MM.1S (cell line): ENCODE measurements at regions not wholly inside any gene's neighbourhood (a gene's known extent, or its start where the extent isn't known, plus 50 kb on each side); places are given as distances from the start of the nearest gene placed in this dataset.

Experiments
- DNase-seq: peaks from one replicate; pipeline ENCODE4 v3.0.0-alpha.2; 2015
- H2AFZ ChIP-seq: fragments of 300-600 bp; sonication (generic); 2 replicates; pipeline ENCODE4 v1.6.0; 2016; ENCODE audit warnings: antibody characterized with exemption, low read length
- H3F3A ChIP-seq: fragments of 300-600 bp; sonication (generic); 2 replicates; pipeline ENCODE4 v1.6.1; 2016; ENCODE audit warnings: mild to moderate bottlenecking, antibody characterized with exemption, low read length, moderate library complexity, mixed read lengths; ENCODE audit not compliant: insufficient read depth
- H3K27ac ChIP-seq: fragments of 300-600 bp; sonication (generic); 2 replicates; pipeline ENCODE4 v1.5.1; 2016; ENCODE audit warnings: mild to moderate bottlenecking, low read length
- H3K27me3 ChIP-seq: fragments of 300-600 bp; sonication (generic); replicated peaks from 2 replicates; pipeline ENCODE4 v1.6.0; 2016; ENCODE audit warnings: low read length; ENCODE audit not compliant: insufficient read depth
- H3K36me3 ChIP-seq: fragments of 300-600 bp; sonication (generic); replicated peaks from 2 replicates; pipeline ENCODE4 v1.6.1; 2016; ENCODE audit warnings: mild to moderate bottlenecking, low read length, mixed read lengths; ENCODE audit not compliant: insufficient read depth
- H3K4me1 ChIP-seq: fragments of 300-600 bp; sonication (generic); 2 replicates; pipeline ENCODE4 v1.6.1; 2016; ENCODE audit warnings: low read length, mixed read lengths
- H3K4me2 ChIP-seq: fragments of 300-600 bp; sonication (generic); 2 replicates; pipeline ENCODE4 v1.6.0; 2016; ENCODE audit warnings: low read depth, low read length
- H3K4me3 ChIP-seq: fragments of 300-600 bp; sonication (generic); 2 replicates; pipeline ENCODE4 v1.5.1; 2016; ENCODE audit warnings: low read length, mixed read lengths
- H3K79me2 ChIP-seq: fragments of 300-600 bp; sonication (generic); 2 replicates; pipeline ENCODE4 v1.6.1; 2016; ENCODE audit warnings: mixed run types, low read length, mixed read lengths
- H3K9ac ChIP-seq: fragments of 300-600 bp; sonication (generic); 2 replicates; pipeline ENCODE4 v1.6.1; 2016; ENCODE audit warnings: low read length, mixed read lengths
- H3K9me2 ChIP-seq: fragments of 300-600 bp; sonication (generic); replicated peaks from 2 replicates; pipeline ENCODE4 v1.6.1; 2016; ENCODE audit warnings: mild to moderate bottlenecking, low read length, mixed read lengths; ENCODE audit not compliant: insufficient read depth
- H3K9me3 ChIP-seq: fragments of 300-600 bp; sonication (generic); replicated peaks from 2 replicates; pipeline ENCODE4 v1.6.1; 2016; ENCODE audit warnings: mild to moderate bottlenecking, low read length, mixed read lengths; ENCODE audit not compliant: insufficient read depth
- H4K20me1 ChIP-seq: fragments of 300-600 bp; sonication (generic); 2 replicates; pipeline ENCODE4 v1.6.1; 2016; ENCODE audit warnings: mild to moderate bottlenecking, low read length, moderate library complexity, mixed read lengths; ENCODE audit not compliant: insufficient read depth
- CTCF ChIP-seq: fragments of 300-600 bp; sonication (generic); IDR thresholded peaks from 2 replicates; pipeline ENCODE4 v1.5.1; 2016; ENCODE audit warnings: antibody characterized with exemption, low read length, mixed read lengths
- EZH2 ChIP-seq: fragments of 300-600 bp; sonication (generic); optimal IDR thresholded peaks from 2 replicates; pipeline ENCODE3; 2017; ENCODE audit warnings: low read depth, mild to moderate bottlenecking, antibody characterized with exemption, low read length, mixed read lengths
- EZH2phosphoT487 ChIP-seq: fragments of 300-600 bp; sonication (generic); IDR thresholded peaks from 2 replicates; pipeline ENCODE4 v1.6.1; 2018; ENCODE audit warnings: antibody characterized with exemption, low read length

- H3K4me1 ChIP-seq, result no peaks in the 10 kb centered on the region
- no peak overlapping the region for H2AFZ ChIP-seq
- no peaks in the 10 kb centered on the region for H4K20me1 ChIP-seq
- H3K4me3 ChIP-seq, result no peak overlapping the region
- H3K27me3 ChIP-seq, result no peaks in the 10 kb centered on the region
- no peaks in the 10 kb centered on the region for H3K9me2 ChIP-seq
- no peaks in the 10 kb centered on the region for H3K36me3 ChIP-seq
- H3K9me3 ChIP-seq, result no peaks in the 10 kb centered on the region
- H3K27ac ChIP-seq, result no peak overlapping the region
- TF ChIP-seq EZH2phosphoT487 (no peak), CTCF (no peak), EZH2 (no peak)
- no peaks in the 10 kb centered on the region for H3K79me2 ChIP-seq
- H3K9ac ChIP-seq, result no peak overlapping the region
- no peaks in the 10 kb centered on the region for H3F3A ChIP-seq
- H3K4me2 ChIP-seq, result no peak overlapping the region
- no peak for DNase-seq
Observed at GRCh38 chr3:139287557-139287956, 56.3 kb upstream of the MRPS22 start.

DNA sequence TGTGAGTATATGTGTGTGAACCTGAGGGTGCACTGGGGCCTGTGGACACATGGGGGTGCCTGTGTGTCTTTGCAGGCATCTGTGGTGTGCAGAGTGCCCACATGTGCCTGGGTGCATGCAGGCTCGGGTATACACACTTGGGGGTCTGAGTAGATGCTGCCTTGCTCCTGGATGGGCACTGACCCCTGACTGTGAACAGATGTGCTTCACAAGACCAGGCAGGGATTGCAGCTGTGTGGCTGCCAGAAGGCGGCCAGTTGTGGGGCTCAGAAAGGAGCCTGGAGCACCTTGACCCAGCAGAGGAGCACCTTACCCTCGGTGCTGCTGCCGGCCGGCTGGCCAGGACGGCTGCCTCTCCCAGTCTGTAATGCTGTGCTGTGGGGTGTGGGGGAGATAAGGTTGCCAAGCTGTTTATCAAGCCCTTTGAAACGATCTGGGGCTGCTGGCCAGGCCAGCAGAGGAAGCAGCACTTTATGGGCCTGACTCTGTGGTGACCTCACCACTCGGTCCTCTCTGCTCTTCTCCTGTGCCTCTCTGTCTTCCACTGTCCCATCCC, 55.5 kb upstream of the MRPS22 start:
- H2AFZ ChIP-seq, result no peak overlapping the region
- H3F3A ChIP-seq, result no peaks in the 10 kb centered on the region
- DNase-seq, result no peak
- TF ChIP-seq CTCF, result no peak
- no peak for TF ChIP-seq EZH2
- TF ChIP-seq EZH2phosphoT487, result no peak
- no peaks in the 10 kb centered on the region for H3K79me2 ChIP-seq
- H3K9ac ChIP-seq, result no peak overlapping the region
- no peaks in the 10 kb centered on the region for H3K4me1 ChIP-seq
- H3K36me3 ChIP-seq, result no peaks in the 10 kb centered on the region
- H3K27ac ChIP-seq, result no peak overlapping the region
- H3K27me3 ChIP-seq, result no peaks in the 10 kb centered on the region
- H4K20me1 ChIP-seq, result no peaks in the 10 kb centered on the region
- H3K4me3 ChIP-seq, result no peak overlapping the region
- no peak overlapping the region for H3K4me2 ChIP-seq
- no peaks in the 10 kb centered on the region for H3K9me2 ChIP-seq
- no peaks in the 10 kb centered on the region for H3K9me3 ChIP-seq

DNA sequence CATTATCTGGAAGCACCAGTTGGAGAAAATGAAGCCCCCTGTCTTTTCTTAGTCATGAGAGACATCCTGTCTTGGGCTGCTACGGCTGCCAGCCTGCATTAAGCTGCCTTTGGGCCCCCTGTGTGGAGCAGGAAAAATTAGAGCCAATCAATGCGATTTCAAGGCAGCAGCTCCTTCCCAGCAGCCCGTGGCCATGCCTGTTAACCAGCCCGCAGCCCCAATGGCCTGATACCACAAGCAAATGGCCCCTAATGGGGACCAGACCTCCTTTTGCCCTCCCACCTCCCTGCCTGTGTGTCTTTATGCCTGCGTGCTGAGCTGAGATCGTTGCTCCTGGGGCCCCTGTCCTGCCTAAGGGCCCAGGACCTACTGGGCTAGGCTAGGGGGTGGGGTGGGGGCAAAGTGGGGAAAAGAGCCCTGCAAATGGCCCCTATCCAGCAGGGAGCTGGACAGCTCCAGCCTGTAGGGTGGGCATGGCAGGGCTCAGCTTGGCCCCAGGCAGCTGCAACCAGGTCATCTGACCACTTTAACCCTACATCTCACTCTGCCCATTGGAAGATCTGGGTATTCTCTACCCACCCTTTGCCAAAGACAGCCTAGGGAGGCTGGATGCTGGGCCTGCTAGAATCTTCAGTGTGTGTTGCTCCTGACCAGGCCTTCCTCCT, 53.8 kb upstream of the MRPS22 start:
- no peak overlapping the region for H3K4me2 ChIP-seq
- H3K27me3 ChIP-seq, result no peaks in the 10 kb centered on the region
- no peaks in the 10 kb centered on the region for H3K36me3 ChIP-seq
- no peaks in the 10 kb centered on the region for H3K9me2 ChIP-seq
- TF ChIP-seq EZH2, result no peak
- TF ChIP-seq EZH2phosphoT487, result no peak
- no peak for TF ChIP-seq CTCF
- H4K20me1 ChIP-seq, result no peaks in the 10 kb centered on the region
- DNase-seq, result no peak
- H3K9ac ChIP-seq, result no peak overlapping the region
- H3K9me3 ChIP-seq, result no peaks in the 10 kb centered on the region
- no peaks in the 10 kb centered on the region for H3K4me1 ChIP-seq
- no peaks in the 10 kb centered on the region for H3K79me2 ChIP-seq
- no peak overlapping the region for H2AFZ ChIP-seq
- no peak overlapping the region for H3K4me3 ChIP-seq
- no peak overlapping the region for H3K27ac ChIP-seq
- no peaks in the 10 kb centered on the region for H3F3A ChIP-seq
